Osteocyte (in vitro differentiated cells): ENCODE measurements at regions not wholly inside any gene's neighbourhood (a gene's known extent, or its start where the extent isn't known, plus 50 kb on each side); places are given as distances from the start of the nearest gene placed in this dataset.

Experiments used
- DNase-seq: peaks from one replicate; pipeline ENCODE4 v3.0.0; 2021; ENCODE audit warnings: mixed read lengths; ENCODE audit not compliant: unreplicated experiment; ENCODE audit errors: extremely low spot score
- H3K27ac Mint-ChIP-seq: one replicate; pipeline ENCODE4 v1.8.0; 2021; ENCODE audit warnings: mild to moderate bottlenecking, mixed read lengths; ENCODE audit not compliant: unreplicated experiment
- H3K27me3 Mint-ChIP-seq: one replicate; pipeline ENCODE4 v1.8.0; 2021; ENCODE audit warnings: mixed read lengths; ENCODE audit not compliant: unreplicated experiment
- H3K36me3 Mint-ChIP-seq: one replicate; pipeline ENCODE4 v1.8.0; 2021; ENCODE audit warnings: mixed read lengths; ENCODE audit not compliant: unreplicated experiment
- H3K4me1 Mint-ChIP-seq: one replicate; pipeline ENCODE4 v1.8.0; 2021; ENCODE audit warnings: mixed read lengths; ENCODE audit not compliant: unreplicated experiment
- H3K4me3 Mint-ChIP-seq: one replicate; pipeline ENCODE4 v1.8.0; 2021; ENCODE audit warnings: mild to moderate bottlenecking, moderate library complexity, mixed read lengths; ENCODE audit not compliant: unreplicated experiment
- H3K9me3 Mint-ChIP-seq: one replicate; pipeline ENCODE4 v1.8.0; 2021; ENCODE audit warnings: mixed read lengths; ENCODE audit not compliant: unreplicated experiment
- CTCF ChIP-seq: fragments of 200-600 bp; sonication (generic); IDR thresholded peaks from 2 replicates; pipeline ENCODE4 v1.5.0; 2021; ENCODE audit warnings: antibody characterized with exemption, mild to moderate bottlenecking, moderate library complexity

GRCh38 chr5:5711592-5711991, 289.1 kb downstream of the ICE1 start:
- Mint-ChIP-seq H3K9me3 (peaks cover 29% of the 10 kb centered on the region), H3K27me3 (no peaks in the 10 kb centered on the region), H3K4me3 (no peak overlapping the region), H3K27ac (no peak overlapping the region), H3K4me1 (no peaks in the 10 kb centered on the region), H3K36me3 (no peaks in the 10 kb centered on the region)
- no peak for DNase-seq
- TF ChIP-seq CTCF = no peak

- H3K27me3 Mint-ChIP-seq = no peaks in the 10 kb centered on the region
- H3K27ac Mint-ChIP-seq = no peak overlapping the region
- H3K9me3 Mint-ChIP-seq = peaks cover 26% of the 10 kb centered on the region
- no peaks in the 10 kb centered on the region for H3K4me1 Mint-ChIP-seq
- TF ChIP-seq CTCF = no peak
- no peak for DNase-seq
- H3K36me3 Mint-ChIP-seq = no peaks in the 10 kb centered on the region
- no peak overlapping the region for H3K4me3 Mint-ChIP-seq
These were observed 288.6 kb downstream of the ICE1 start for GRCh38 chr5:5711112-5711511.

GRCh38 chr5:5710471-5710870, 288.0 kb downstream of the ICE1 start:
- Mint-ChIP-seq H3K9me3 (peaks cover 22% of the 10 kb centered on the region), H3K27me3 (no peaks in the 10 kb centered on the region), H3K4me3 (no peak overlapping the region), H3K4me1 (no peaks in the 10 kb centered on the region), H3K27ac (no peak overlapping the region), H3K36me3 (no peaks in the 10 kb centered on the region)
- no peak for TF ChIP-seq CTCF
- DNase-seq = no peak

GRCh38 chr5:5708367-5708919, 286.0 kb downstream of the ICE1 start:
- Mint-ChIP-seq H3K27ac (no peak overlapping the region), H3K36me3 (no peaks in the 10 kb centered on the region), H3K27me3 (no peaks in the 10 kb centered on the region), H3K9me3 (peaks cover 7% of the 10 kb centered on the region), H3K4me1 (no peaks in the 10 kb centered on the region), H3K4me3 (no peak overlapping the region)
- DNase-seq = no peak
- no peak for TF ChIP-seq CTCF

- H3K27me3 Mint-ChIP-seq = no peaks in the 10 kb centered on the region
- no peak overlapping the region for H3K27ac Mint-ChIP-seq
- no peaks in the 10 kb centered on the region for H3K4me1 Mint-ChIP-seq
- no peak overlapping the region for H3K4me3 Mint-ChIP-seq
- no peak for TF ChIP-seq CTCF
- DNase-seq = no peak
- H3K36me3 Mint-ChIP-seq = no peaks in the 10 kb centered on the region
- H3K9me3 Mint-ChIP-seq = no peaks in the 10 kb centered on the region
These were observed 282.5 kb downstream of the ICE1 start for GRCh38 chr5:5705010-5705409.
